ENCODE measurements at regions not wholly inside any gene's neighbourhood (a gene's known extent, or its start where the extent isn't known, plus 50 kb on each side); places are given as distances from the start of the nearest gene placed in this dataset.

- TF ChIP-seq CTCF (IDR thresholded peaks at IDR 0.05): no peak
- peak; percentile 36 for DNase-seq (ENCODE audit: extremely low spot score, unreplicated experiment)
- H3K4me3 Mint-ChIP-seq (ENCODE audit: unreplicated experiment): no peak overlapping the region
- H3K9me3 Mint-ChIP-seq (ENCODE audit: unreplicated experiment): no peaks in the 10 kb centered on the region
- peaks cover 9% of the 10 kb centered on the region for H3K27me3 Mint-ChIP-seq (ENCODE audit: unreplicated experiment)
- no peak overlapping the region for H3K27ac Mint-ChIP-seq (ENCODE audit: unreplicated experiment)
- no peaks in the 10 kb centered on the region for H3K4me1 Mint-ChIP-seq (ENCODE audit: unreplicated experiment)
- no peaks in the 10 kb centered on the region for H3K36me3 Mint-ChIP-seq (ENCODE audit: unreplicated experiment)
Observed at GRCh38 chr1:157286096-157286495, 147.9 kb upstream of the ETV3 start.

- Mint-ChIP-seq H3K4me1 (ENCODE audit: unreplicated experiment) (no peaks in the 10 kb centered on the region), H3K4me3 (ENCODE audit: unreplicated experiment) (no peak overlapping the region), H3K9me3 (ENCODE audit: unreplicated experiment) (no peaks in the 10 kb centered on the region), H3K27ac (ENCODE audit: unreplicated experiment) (no peak overlapping the region), H3K36me3 (ENCODE audit: unreplicated experiment) (no peaks in the 10 kb centered on the region), H3K27me3 (ENCODE audit: unreplicated experiment) (peaks cover 11% of the 10 kb centered on the region)
- peak; percentile 21 for DNase-seq (ENCODE audit: extremely low spot score, unreplicated experiment)
- TF ChIP-seq CTCF (IDR thresholded peaks at IDR 0.05): no peak
Observed at GRCh38 chr1:157284451-157284850, 146.3 kb upstream of the ETV3 start.

GRCh38 chr1:157279802-157280140, 141.6 kb upstream of the ETV3 start:
- H3K4me1 Mint-ChIP-seq (ENCODE audit: unreplicated experiment): no peaks in the 10 kb centered on the region
- H3K4me3 Mint-ChIP-seq (ENCODE audit: unreplicated experiment): no peak overlapping the region
- no peak overlapping the region for H3K27ac Mint-ChIP-seq (ENCODE audit: unreplicated experiment)
- H3K9me3 Mint-ChIP-seq (ENCODE audit: unreplicated experiment): no peaks in the 10 kb centered on the region
- H3K27me3 Mint-ChIP-seq (ENCODE audit: unreplicated experiment): peaks cover 11% of the 10 kb centered on the region
- H3K36me3 Mint-ChIP-seq (ENCODE audit: unreplicated experiment): no peaks in the 10 kb centered on the region
- no peak for DNase-seq (ENCODE audit: extremely low spot score, unreplicated experiment)
- TF ChIP-seq CTCF (IDR thresholded peaks at IDR 0.05): no peak

- Mint-ChIP-seq H3K9me3 (ENCODE audit: unreplicated experiment) (no peaks in the 10 kb centered on the region), H3K4me1 (ENCODE audit: unreplicated experiment) (no peaks in the 10 kb centered on the region), H3K27ac (ENCODE audit: unreplicated experiment) (no peak overlapping the region), H3K4me3 (ENCODE audit: unreplicated experiment) (no peak overlapping the region), H3K27me3 (ENCODE audit: unreplicated experiment) (peaks cover 11% of the 10 kb centered on the region), H3K36me3 (ENCODE audit: unreplicated experiment) (no peaks in the 10 kb centered on the region)
- peak; percentile 51 for DNase-seq (ENCODE audit: extremely low spot score, unreplicated experiment)
- no peak for TF ChIP-seq CTCF (IDR thresholded peaks at IDR 0.05)
Observed at GRCh38 chr1:157279138-157279801, 141.1 kb upstream of the ETV3 start.

GRCh38 chr1:157278383-157279137, 140.4 kb upstream of the ETV3 start:
- H3K27ac Mint-ChIP-seq (ENCODE audit: unreplicated experiment): no peak overlapping the region
- H3K27me3 Mint-ChIP-seq (ENCODE audit: unreplicated experiment): peaks cover 9% of the 10 kb centered on the region

More at GRCh38 chr1:157278383-157279137, 140.4 kb upstream of the ETV3 start:
- no peak for TF ChIP-seq CTCF (IDR thresholded peaks at IDR 0.05)
- Mint-ChIP-seq H3K9me3 (ENCODE audit: unreplicated experiment) (no peaks in the 10 kb centered on the region), H3K4me1 (ENCODE audit: unreplicated experiment) (no peaks in the 10 kb centered on the region), H3K4me3 (ENCODE audit: unreplicated experiment) (no peak overlapping the region), H3K36me3 (ENCODE audit: unreplicated experiment) (no peaks in the 10 kb centered on the region)
- peak; percentile 78 for DNase-seq (ENCODE audit: extremely low spot score, unreplicated experiment)

Measured in osteocyte (in vitro differentiated cells).